CD14-positive monocyte (primary cell): ENCODE measurements at regions not wholly inside any gene's neighbourhood (a gene's known extent, or its start where the extent isn't known, plus 50 kb on each side); places are given as distances from the start of the nearest gene placed in this dataset.

Experiments used
- DNase-seq, 3 donors: peaks; one replicate each; pipeline ENCODE4 v3.0.0-alpha.2; 2011 to 2022
- H2AFZ ChIP-seq: 2 replicates; pipeline ENCODE4 v1.6.0; 2012; ENCODE audit warnings: mild to moderate bottlenecking, low read depth, low read length, inconsistent platforms; ENCODE audit not compliant: insufficient read depth, poor library complexity, severe bottlenecking
- H3K27ac ChIP-seq, 2 donors: 1 replicate in 1 of 2; 2 replicates in 1 of 2; pipeline ENCODE4 v1.5.1; 2012 to 2013; ENCODE audit warnings: low read length in 2 of 2, control low read depth in 1 of 2, inconsistent platforms in 1 of 2, low read depth in 1 of 2, mild to moderate bottlenecking in 1 of 2
- H3K27me3 ChIP-seq, 2 donors: one replicate each; pipeline versions ENCODE4 v1.6.0 to v1.6.1; 2011 to 2013; ENCODE audit warnings: low read length in 2 of 2; ENCODE audit not compliant: control insufficient read depth in 2 of 2, insufficient read depth in 2 of 2
- H3K36me3 ChIP-seq, 2 donors: replicated peaks in 1 of 2; 1 replicate in 1 of 2; 2 replicates in 1 of 2; pipeline versions ENCODE4 v1.5.1 to v1.6.1; 2012 to 2013; ENCODE audit warnings: low read length in 2 of 2, control low read depth in 1 of 2, inconsistent platforms in 1 of 2, mild to moderate bottlenecking in 1 of 2; ENCODE audit not compliant: insufficient read depth in 2 of 2, control insufficient read depth in 1 of 2
- H3K4me1 ChIP-seq, 2 donors: 1 replicate in 1 of 2; 2 replicates in 1 of 2; pipeline versions ENCODE4 v1.5.1 to v1.6.1; 2012 to 2013; ENCODE audit warnings: low read length in 2 of 2, control low read depth in 1 of 2, inconsistent platforms in 1 of 2, mild to moderate bottlenecking in 1 of 2, moderate library complexity in 1 of 2; ENCODE audit not compliant: insufficient read depth in 2 of 2, control insufficient read depth in 1 of 2
- H3K4me2 ChIP-seq: replicated peaks from 2 replicates; pipeline ENCODE3; 2012; ENCODE audit warnings: low read length, moderate library complexity, mild to moderate bottlenecking; ENCODE audit not compliant: poor library complexity, severe bottlenecking; ENCODE audit errors: extremely low read depth
- H3K4me3 ChIP-seq, 3 experiments: fragments of 200-600 bp in 1 of 3; sonication (generic) in 1 of 3; replicated peaks in 1 of 3; 1 replicate in 2 of 3; 2 replicates in 1 of 3; pipeline ENCODE4 v1.5.1; 2011 to 2013; ENCODE audit warnings: low read length in 3 of 3, mild to moderate bottlenecking in 3 of 3, control low read depth in 2 of 3, low read depth in 2 of 3, inconsistent platforms in 1 of 3, moderate library complexity in 1 of 3
- H3K79me2 ChIP-seq: 2 replicates; pipeline ENCODE4 v1.6.0; 2012; ENCODE audit warnings: mild to moderate bottlenecking, control low read depth, inconsistent platforms, low read length, moderate library complexity; ENCODE audit not compliant: insufficient read depth
- H3K9ac ChIP-seq: 2 replicates; pipeline ENCODE4 v1.6.0; 2017; ENCODE audit warnings: low read length, mild to moderate bottlenecking; ENCODE audit not compliant: insufficient read depth, poor library complexity, severe bottlenecking
- H3K9me3 ChIP-seq, 2 donors: replicated peaks in 1 of 2; 1 replicate in 1 of 2; 2 replicates in 1 of 2; pipeline versions ENCODE4 v1.5.1 to v1.6.1; 2012 to 2013; ENCODE audit warnings: low read length in 2 of 2, control low read depth in 1 of 2; ENCODE audit not compliant: control insufficient read depth in 1 of 2, insufficient read depth in 1 of 2
- H4K20me1 ChIP-seq: 2 replicates; pipeline ENCODE4 v1.6.0; 2012; ENCODE audit warnings: mild to moderate bottlenecking, low read length, control low read depth, moderate library complexity; ENCODE audit not compliant: insufficient read depth
- H3K27ac Mint-ChIP-seq, 7 donors: one replicate each; pipeline ENCODE4 v1.8.0; 2020; ENCODE audit warnings: mild to moderate bottlenecking in 7 of 7, mixed read lengths in 7 of 7, moderate library complexity in 6 of 7, inconsistent platforms in 2 of 7
- H3K27me3 Mint-ChIP-seq, 3 donors: one replicate each; pipeline ENCODE4 v1.8.0; 2021 to 2022; ENCODE audit warnings: low read depth in 3 of 3, mild to moderate bottlenecking in 3 of 3, mixed read lengths in 3 of 3, moderate library complexity in 3 of 3, inconsistent platforms in 1 of 3
- H3K36me3 Mint-ChIP-seq, 2 donors: one replicate each; pipeline ENCODE4 v1.8.0; 2020; ENCODE audit warnings: mixed read lengths in 2 of 2, inconsistent platforms in 1 of 2, mild to moderate bottlenecking in 1 of 2
- H3K4me1 Mint-ChIP-seq: one replicate; pipeline ENCODE4 v1.8.0; 2020; ENCODE audit warnings: mild to moderate bottlenecking, mixed read lengths
- H3K4me3 Mint-ChIP-seq, 2 donors: one replicate each; pipeline ENCODE4 v1.8.0; 2020; ENCODE audit warnings: mild to moderate bottlenecking in 2 of 2, mixed read lengths in 2 of 2, moderate library complexity in 1 of 2
- H3K9me3 Mint-ChIP-seq, 7 donors: one replicate each; pipeline ENCODE4 v1.8.0; 2020 to 2022; ENCODE audit warnings: mixed read lengths in 7 of 7, mild to moderate bottlenecking in 6 of 7, moderate library complexity in 6 of 7, inconsistent platforms in 2 of 7
- CTCF ChIP-seq: fragments of 200-600 bp; IDR thresholded peaks from one replicate; pipeline ENCODE4 v1.8.0; 2022; ENCODE audit warnings: antibody characterized with exemption, mild to moderate bottlenecking
- whole genome bisulfite sequencing: methylation state at CpG from one replicate; pipeline ENCODE4 v1.1.5; 2013; ENCODE audit warnings: missing lambda C conversion rate; ENCODE audit not compliant: insufficient coverage; 5-methylcytosine and 5-hydroxymethylcytosine counted together
- intact Hi-C, 2 donors: fragments of 100-400 bp; cut with micrococcal nuclease; formaldehyde crosslinking; loops; one replicate each; pipeline versions ENCODE4 v1.15.0 to v1.15.1; 2023

DNA sequence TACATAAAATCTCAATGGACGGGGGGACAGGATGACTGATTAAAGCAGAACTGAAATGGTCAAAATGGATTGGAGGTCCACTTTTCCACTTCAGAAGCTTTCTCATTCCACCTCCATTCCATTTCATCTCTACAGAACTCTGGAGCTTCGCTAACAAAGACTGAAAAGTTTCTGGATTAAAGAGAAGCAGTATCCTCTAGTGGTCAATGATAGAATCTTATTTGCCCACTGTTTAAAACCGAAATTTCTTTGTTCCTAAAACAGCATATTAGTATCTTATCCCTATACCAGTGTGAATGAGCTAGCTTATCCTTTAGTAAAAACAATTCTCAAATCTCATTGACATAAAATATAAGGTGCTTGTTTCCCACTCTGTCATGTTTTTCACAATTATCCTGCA, 890.6 kb downstream of the KCNT2 start:
- Histone ChIP-seq H3K9ac (no peak overlapping the region), H3K27ac (no peak overlapping the region), H3K4me2 (no peak overlapping the region), H3K4me3 (no peak overlapping the region), H3K27me3 (no peaks in the 10 kb centered on the region), H4K20me1 (no peaks in the 10 kb centered on the region), H2AFZ (no peak overlapping the region), H3K4me1 (no peaks in the 10 kb centered on the region), H3K9me3 (no peaks in the 10 kb centered on the region), H3K36me3 (no peaks in the 10 kb centered on the region), H3K79me2 (no peaks in the 10 kb centered on the region)
- DNase-seq = no peak
- intact Hi-C loops = no loop called here
- Mint-ChIP-seq H3K27ac (no peak overlapping the region), H3K27me3 (no peaks in the 10 kb centered on the region), H3K4me3 (no peak overlapping the region), H3K9me3 (peaks cover 0 to 6% (median 0%) of the 10 kb centered on the region in 7 donors), H3K36me3 (no peaks in the 10 kb centered on the region), H3K4me1 (no peaks in the 10 kb centered on the region)
- no CpG with 5 or more reads among the region's 3 CpGs for WGBS
- no peak for TF ChIP-seq CTCF

DNA sequence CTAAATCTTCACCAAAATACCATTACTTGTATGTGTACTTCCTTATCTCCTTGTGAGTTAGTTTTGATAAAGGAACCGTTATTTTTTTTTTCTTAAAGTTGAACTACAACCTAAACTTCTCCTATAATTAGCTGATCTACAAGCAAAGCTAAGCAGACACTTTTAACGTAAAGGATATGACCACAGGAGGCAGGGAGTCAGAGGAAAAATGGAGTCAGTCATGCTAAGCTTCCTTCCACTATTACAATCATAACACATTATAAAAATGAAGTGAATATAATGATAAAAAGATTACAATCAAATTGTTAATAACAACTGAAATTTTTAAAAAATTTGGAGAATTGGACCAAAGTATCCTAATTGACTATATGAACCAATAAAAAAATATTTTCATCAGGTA, 892.6 kb downstream of the KCNT2 start:
- no CpG with 5 or more reads among the region's 2 CpGs for WGBS
- H3K9ac ChIP-seq = no peak overlapping the region
- H2AFZ ChIP-seq = no peak overlapping the region
- intact Hi-C loops = no loop called here
- no peaks in the 10 kb centered on the region for H3K9me3 ChIP-seq
- H3K4me1 ChIP-seq = peaks cover 0 to 2% of the 10 kb centered on the region in 2 donors
- Mint-ChIP-seq H3K36me3 (no peaks in the 10 kb centered on the region), H3K9me3 (no peaks in the 10 kb centered on the region), H3K4me3 (no peak overlapping the region), H3K27me3 (no peaks in the 10 kb centered on the region), H3K27ac (no peak overlapping the region), H3K4me1 (no peaks in the 10 kb centered on the region)
- no peaks in the 10 kb centered on the region for H4K20me1 ChIP-seq
- no peak for TF ChIP-seq CTCF
- no peak overlapping the region for H3K4me3 ChIP-seq
- no peaks in the 10 kb centered on the region for H3K79me2 ChIP-seq
- H3K27me3 ChIP-seq = no peaks in the 10 kb centered on the region
- no peak overlapping the region for H3K4me2 ChIP-seq
- no peak overlapping the region for H3K27ac ChIP-seq
- H3K36me3 ChIP-seq = no peaks in the 10 kb centered on the region
- no peak for DNase-seq
